GM12878 (cell line): ENCODE measurements at regions not wholly inside any gene's neighbourhood (a gene's known extent, or its start where the extent isn't known, plus 50 kb on each side); places are given as distances from the start of the nearest gene placed in this dataset.

Experiments
- ESRRA ChIP-seq: IDR thresholded peaks from 2 replicates; pipeline ENCODE4 v1.6.1; 2012; ENCODE audit warnings: mild to moderate bottlenecking, low read length, improper control_type of control experiment
- HDAC2 ChIP-seq: fragments of 200-600 bp; sonication (generic); IDR thresholded peaks from 2 replicates; pipeline ENCODE4 v1.6.1; 2017
- HSF1 ChIP-seq: fragments of 150-350 bp; IDR thresholded peaks from 2 replicates; pipeline ENCODE4 v1.6.1; 2014; ENCODE audit warnings: mild to moderate bottlenecking, low read depth, low read length
- JUND ChIP-seq: IDR thresholded peaks from 2 replicates; pipeline ENCODE4 v1.6.1; 2012; ENCODE audit warnings: low read depth, mild to moderate bottlenecking, low read length, improper control_type of control experiment, moderate library complexity
- KAT2A ChIP-seq: conservative IDR thresholded peaks from 2 replicates; pipeline ENCODE4 v1.6.1; 2011; ENCODE audit warnings: low read depth, low read length; ENCODE audit not compliant: control insufficient read depth
- MEF2B ChIP-seq: fragments of 450-650 bp; IDR thresholded peaks from 2 replicates; pipeline ENCODE4 v1.6.1; 2018; ENCODE audit warnings: mild to moderate bottlenecking, moderate library complexity; ENCODE audit not compliant: partially characterized antibody, poor library complexity, severe bottlenecking
- MYC ChIP-seq: IDR thresholded peaks from 2 replicates; pipeline ENCODE4 v1.6.1; 2011; ENCODE audit warnings: mild to moderate bottlenecking, low read length, moderate library complexity, inconsistent platforms; ENCODE audit not compliant: insufficient read depth, insufficient replicate concordance, insufficient read length, severe bottlenecking
- RELA ChIP-seq: fragments of 450-650 bp; IDR thresholded peaks from 2 replicates; pipeline ENCODE4 v1.8.0; 2014; ENCODE audit warnings: borderline replicate concordance; ENCODE audit not compliant: partially characterized antibody
- RUNX3 ChIP-seq: IDR thresholded peaks from 2 replicates; pipeline ENCODE4 v1.6.1; 2012; ENCODE audit warnings: low read length, inconsistent platforms
- SMAD5 ChIP-seq: IDR thresholded peaks from 2 replicates; pipeline ENCODE4 v1.6.1; 2016; ENCODE audit warnings: antibody characterized with exemption, low read depth
- SUPT20H ChIP-seq: IDR thresholded peaks from 2 replicates; pipeline ENCODE4 v1.6.1; 2011; ENCODE audit warnings: low read depth, mild to moderate bottlenecking, low read length, moderate library complexity, borderline replicate concordance; ENCODE audit not compliant: control insufficient read depth
- ZBTB33 ChIP-seq: fragments of 450-650 bp; IDR thresholded peaks from 2 replicates; pipeline ENCODE4 v1.6.1; 2017; ENCODE audit warnings: mild to moderate bottlenecking
- ZNF24 ChIP-seq: fragments of 450-650 bp; IDR thresholded peaks from 2 replicates; pipeline ENCODE4 v1.6.1; 2017; ENCODE audit warnings: antibody characterized with exemption, mild to moderate bottlenecking
- ZNF274 ChIP-seq: IDR thresholded peaks from one replicate; pipeline ENCODE4 v1.8.0; 2011; ENCODE audit not compliant: insufficient read length, insufficient read depth

DNA sequence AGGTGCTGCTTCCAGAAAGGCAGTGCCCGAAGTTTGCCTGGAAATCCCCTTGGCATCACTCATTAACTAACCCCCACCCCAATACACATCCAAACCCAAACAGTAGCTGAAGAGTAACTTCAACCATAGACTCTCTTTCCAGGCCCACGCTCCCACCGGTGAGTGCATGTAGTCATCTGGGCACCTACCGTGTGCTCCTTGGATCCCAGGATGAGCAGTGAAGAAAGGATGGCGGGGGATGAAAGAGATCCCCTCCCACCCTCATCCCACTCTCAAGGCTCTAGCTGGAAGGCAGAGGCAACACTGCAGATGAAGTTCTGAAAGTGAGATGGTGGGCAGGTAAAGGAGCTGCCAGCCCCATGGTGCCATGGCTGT is 305.0 kb downstream of the SOX9 start (continued):
- no peak for TF ChIP-seq HSF1
- TF ChIP-seq RUNX3, result no peak; the same call in 1 of the 2 replicates
- TF ChIP-seq SMAD5, result no peak
- TF ChIP-seq RELA, result peak; percentile 65
- 0 out of 2 replicates have a peak, but pooled peaks have one; percentile 4 for TF ChIP-seq ZNF24
- no peak for TF ChIP-seq MYC
- TF ChIP-seq ZBTB33, result no peak
- TF ChIP-seq ZNF274, result no peak
- TF ChIP-seq JUND, result no peak
- no peak for TF ChIP-seq MEF2B
- no peak for TF ChIP-seq ESRRA
- no peak for TF ChIP-seq SUPT20H
- TF ChIP-seq KAT2A, result no peak
- no peak for TF ChIP-seq HDAC2
